TTC549 (cell line): ENCODE measurements at regions not wholly inside any gene's neighbourhood (a gene's known extent, or its start where the extent isn't known, plus 50 kb on each side); places are given as distances from the start of the nearest gene placed in this dataset.

Source experiments
- FAIRE-seq: peaks from 2 replicates; lab custom pipeline; 2012; peaks lifted over from hg19 to GRCh38; lab: Jason Lieb, UNC

GRCh38 chr4:20528508-20528907 lies 171.8 kb upstream of the PACRGL start:
- no peak for FAIRE-seq

DNA sequence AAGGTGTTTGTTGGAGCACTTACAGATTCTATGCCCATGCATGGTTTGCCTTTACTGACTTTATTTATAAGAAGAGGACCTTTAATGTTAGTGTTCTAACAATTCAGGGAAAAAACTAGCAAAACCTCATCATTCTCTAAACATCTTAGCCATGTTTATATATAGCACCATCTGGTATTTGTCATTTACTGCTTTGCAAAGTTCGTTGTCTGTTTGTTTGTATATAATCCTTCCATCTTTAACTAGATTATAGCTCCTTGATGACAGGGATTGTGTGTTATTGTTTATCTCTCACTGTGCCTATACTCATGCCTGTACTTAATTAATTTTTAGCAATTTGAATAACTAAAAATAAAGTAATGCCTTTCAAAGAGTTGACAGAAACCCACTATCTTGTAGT lies 170.6 kb upstream of the PACRGL start:
- no peak for FAIRE-seq

DNA sequence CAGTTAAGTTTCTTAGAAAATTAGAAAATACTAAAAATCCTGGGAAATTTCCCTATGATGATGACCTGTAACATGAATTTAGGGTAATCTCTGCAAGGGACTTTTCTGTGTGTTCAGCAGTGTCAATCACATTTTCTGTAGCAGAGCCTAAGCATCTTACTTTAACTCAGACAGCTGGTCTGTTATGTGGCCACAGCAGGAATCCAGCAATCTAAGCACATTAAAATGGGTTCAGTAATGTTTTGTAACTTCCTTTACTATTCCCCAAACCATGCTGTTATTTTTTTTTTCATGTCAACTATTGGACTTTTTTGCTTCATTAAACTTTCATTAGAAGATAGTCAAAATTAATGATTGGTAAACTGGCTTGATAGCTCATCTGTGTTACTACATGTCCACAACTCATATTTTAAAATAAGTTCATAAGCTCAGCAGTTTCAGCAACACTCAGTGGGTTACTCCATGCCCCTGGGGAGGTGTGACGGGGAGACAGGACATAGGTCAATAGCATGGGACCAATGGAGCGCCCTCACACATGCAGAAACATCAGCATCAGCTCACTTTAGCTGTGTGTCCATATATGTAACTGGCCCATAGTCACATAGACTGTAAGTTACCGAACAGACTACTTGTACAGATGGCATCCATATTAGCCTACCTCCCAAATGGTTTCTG lies 168.0 kb upstream of the PACRGL start:
- FAIRE-seq, result no peak

- FAIRE-seq, result no peak
These were observed 167.1 kb upstream of the PACRGL start for GRCh38 chr4:20532871-20533870.

DNA sequence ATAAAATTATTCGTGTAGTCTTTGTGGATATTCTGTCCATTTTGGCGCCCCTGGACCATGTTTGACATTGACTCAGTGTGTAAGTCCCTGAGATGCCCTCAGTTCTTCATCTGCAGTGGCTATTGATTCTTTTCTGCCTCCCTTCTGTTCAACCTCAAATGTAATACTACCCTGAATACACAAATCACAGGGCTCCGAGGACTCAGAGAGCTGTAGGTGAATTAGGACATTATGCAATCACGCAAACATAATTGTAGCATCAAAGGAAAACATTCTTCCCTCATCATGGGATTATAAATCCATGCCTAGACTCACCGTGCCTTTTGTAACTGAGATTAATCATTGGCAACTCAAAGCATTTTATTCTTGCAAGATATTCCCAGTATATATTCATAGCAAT lies 161.4 kb upstream of the PACRGL start:
- FAIRE-seq, result no peak

DNA sequence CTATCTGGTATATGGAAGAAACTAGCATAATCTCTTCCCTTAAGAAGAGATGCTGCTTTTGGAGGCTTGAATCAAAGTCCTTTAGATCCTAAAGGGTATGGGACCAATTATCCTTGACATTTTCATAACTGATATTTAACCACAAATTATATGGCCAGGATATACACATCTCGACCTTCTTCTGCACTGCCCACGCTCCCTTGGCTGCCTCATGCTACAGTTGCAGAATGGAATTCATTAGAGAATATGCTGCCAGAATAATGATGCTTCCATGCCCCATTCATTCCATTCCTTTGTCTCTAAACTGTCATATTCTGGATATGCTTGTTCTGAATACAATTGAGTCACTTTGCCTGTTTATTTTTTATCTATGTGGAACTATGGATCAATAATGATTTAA lies 157.1 kb upstream of the PACRGL start:
- FAIRE-seq, result no peak

DNA sequence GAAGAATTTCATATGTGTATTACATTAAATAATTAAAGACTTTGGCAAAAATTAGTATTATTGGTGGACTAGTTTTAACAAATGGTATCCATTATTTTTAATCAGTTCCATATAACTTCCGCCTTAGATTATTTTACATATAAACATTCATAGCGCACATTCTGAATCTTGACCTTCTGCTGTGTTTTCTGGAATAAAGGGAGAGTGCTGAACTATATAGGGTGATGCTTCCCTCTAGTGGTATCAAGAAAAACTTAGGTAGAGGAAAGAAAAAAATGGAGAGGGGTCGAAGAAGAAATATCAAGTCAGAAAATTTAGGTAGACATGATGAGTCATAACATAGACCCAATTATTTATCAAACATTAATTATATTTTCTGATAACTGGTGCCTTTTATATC lies 155.6 kb upstream of the PACRGL start:
- peak; percentile 79 for FAIRE-seq

- no peak for FAIRE-seq
These were observed 148.3 kb upstream of the PACRGL start for GRCh38 chr4:20552004-20552403.

DNA sequence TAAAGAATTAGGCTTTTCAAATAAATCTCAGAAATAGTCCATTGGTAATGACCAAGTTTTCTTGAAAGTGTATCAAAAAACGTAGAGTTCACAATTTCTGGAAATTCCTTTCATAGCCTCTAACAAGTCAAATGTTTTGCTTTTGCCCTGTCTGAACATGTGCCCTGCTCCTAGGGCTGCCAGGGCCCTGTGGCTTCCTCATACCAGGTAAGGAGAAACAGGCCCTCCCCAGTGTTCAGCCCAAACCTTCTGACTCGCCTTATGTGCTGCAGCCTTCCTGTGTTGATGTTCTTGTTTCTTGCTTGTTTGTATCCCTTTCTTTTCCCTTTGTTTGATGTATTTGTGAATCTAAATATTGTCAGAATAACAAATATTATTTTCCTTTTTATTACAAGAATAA lies 146.1 kb upstream of the PACRGL start:
- no peak for FAIRE-seq

DNA sequence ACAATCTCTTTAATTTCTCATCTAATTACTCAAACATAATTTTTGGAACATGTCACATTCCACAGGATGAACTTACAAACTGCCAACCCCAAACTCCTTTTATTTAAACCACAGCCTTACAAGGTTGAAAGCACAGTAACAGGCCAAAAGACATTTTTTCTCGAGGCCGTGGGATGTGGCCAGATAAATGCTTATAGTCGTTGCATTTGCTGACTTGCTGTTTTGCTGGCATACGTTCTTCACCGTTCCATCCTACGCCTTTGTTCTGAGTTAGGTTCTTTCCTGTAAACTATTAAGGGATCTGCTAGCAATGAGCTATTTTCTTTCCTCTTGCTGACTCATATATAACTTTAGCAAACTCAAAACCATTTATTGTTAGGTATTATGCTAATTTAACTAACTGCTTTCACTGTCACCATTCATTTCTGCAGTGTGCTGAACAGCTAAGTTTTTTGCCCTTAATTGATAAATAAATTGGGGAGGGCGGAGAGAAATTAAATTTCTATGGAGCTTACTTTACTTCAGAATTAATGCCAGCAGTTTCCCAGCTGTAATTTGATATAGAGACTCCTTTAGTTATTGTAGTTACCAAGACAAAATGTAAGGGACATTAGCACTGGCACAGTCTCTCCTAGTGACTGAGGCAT lies 135.1 kb upstream of the PACRGL start:
- FAIRE-seq, result no peak

- no peak for FAIRE-seq
These were observed 129.1 kb upstream of the PACRGL start for GRCh38 chr4:20570981-20571715.

- FAIRE-seq, result no peak
These were observed 127.3 kb upstream of the PACRGL start for GRCh38 chr4:20572976-20573375.

GRCh38 chr4:20574986-20575385 lies 125.3 kb upstream of the PACRGL start:
- no peak for FAIRE-seq

DNA sequence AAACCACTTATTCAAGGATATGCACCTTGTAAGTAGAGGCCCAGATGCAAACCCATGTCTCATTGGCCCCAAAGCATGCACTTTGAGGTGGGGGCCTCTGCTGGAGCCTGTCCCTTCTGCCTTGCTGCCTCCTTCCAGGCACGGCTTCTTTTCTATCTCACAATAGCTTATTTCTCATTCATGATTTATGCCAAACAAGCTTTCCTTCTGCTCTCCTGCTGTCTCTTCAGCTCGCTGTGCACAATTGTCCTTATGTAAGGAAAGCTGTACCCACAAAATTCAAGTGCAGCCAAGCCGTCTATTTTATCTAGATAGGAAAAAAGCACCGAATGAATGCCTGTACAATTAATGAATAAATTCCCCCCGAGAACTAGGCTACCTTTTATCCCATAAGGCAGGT lies 124.8 kb upstream of the PACRGL start:
- no peak for FAIRE-seq

- no peak for FAIRE-seq
These were observed 123.4 kb upstream of the PACRGL start for GRCh38 chr4:20576861-20577260.

DNA sequence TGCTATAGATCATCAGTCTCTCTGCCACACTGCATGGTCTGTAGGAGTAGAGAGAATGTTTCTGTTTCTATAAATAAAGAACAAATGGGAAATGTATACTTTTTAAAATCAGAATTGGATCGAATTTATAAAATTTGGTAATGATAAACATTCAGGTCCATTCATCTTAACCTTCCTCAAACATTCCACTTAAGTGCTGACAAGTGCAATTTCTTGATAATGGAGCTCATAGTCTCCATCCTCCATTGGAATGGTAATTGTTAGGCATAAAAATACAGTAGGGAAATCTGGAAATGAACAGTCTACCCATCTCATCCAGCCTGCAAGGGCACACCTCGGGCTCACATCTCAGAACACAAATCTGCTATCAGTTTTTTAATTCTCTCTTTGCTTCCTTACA lies 122.6 kb upstream of the PACRGL start:
- no peak for FAIRE-seq

DNA sequence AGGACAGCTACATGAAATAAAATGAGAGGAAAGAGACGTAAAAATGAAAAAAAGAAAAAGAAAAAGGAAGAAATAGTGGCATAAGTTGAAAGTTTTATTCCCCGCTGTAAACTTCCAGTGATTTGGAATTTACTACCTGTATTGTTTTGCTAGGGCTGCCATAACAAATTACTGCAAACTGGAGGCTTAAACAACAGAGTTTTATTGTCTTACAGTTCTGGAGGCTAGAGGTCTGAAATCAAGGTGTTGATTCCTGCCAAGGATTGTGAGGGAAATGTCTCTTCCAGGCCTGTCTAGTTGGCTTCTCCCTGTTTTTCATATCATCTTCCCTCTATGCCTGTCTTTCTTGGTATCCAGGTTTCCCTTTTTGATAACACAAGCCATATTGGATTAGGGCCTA lies 119.4 kb upstream of the PACRGL start:
- no peak for FAIRE-seq

DNA sequence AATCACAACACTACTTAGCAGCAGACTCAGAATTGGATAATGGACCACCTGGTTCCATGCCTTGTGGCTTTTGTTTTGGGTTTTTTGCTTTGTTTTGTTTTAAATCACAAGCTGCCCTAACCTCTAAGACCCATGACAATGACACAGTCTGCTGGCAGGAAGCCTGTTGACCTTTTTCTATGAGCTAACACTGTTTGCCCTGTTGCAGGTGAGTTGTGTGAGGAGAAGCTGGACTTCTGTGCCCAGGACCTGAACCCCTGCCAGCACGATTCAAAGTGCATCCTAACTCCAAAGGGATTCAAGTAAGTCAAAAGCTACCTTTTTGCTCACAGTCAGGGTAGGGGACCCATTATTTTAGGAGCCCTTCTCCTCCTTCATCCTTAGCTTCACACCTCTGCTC lies 110.8 kb upstream of the PACRGL start:
- no peak for FAIRE-seq

GRCh38 chr4:20590849-20591248 lies 109.4 kb upstream of the PACRGL start:
- no peak for FAIRE-seq

- FAIRE-seq, result no peak
These were observed 108.7 kb upstream of the PACRGL start for GRCh38 chr4:20591571-20591970.

GRCh38 chr4:20592013-20592412 lies 108.2 kb upstream of the PACRGL start:
- FAIRE-seq, result no peak

GRCh38 chr4:20592663-20593062 lies 107.6 kb upstream of the PACRGL start:
- FAIRE-seq, result no peak
